ENCODE measurements at regions not wholly inside any gene's neighbourhood (a gene's known extent, or its start where the extent isn't known, plus 50 kb on each side); places are given as distances from the start of the nearest gene placed in this dataset.

DNA sequence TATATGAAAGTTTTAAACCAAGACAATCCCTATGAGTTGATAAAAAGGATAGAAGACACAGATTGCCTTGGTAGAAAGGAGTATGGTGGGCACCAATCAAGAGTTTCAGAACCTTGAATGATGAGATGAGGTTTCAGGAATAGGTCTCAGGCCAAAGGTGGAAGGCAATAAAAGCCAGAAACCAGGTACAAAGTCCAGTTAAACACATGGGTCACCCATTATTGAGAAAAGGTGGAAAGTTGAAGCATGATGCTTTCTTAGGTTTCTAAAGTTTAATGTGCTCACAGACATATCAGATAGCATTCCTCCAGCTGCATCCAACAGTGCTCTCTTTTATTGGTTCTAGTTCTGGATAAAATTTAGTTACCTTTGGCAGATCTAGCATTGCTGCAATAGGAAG, 950.8 kb upstream of the SOX9 start:
- Histone ChIP-seq H3K9ac (ENCODE audit: control insufficient read depth, extremely low read depth, insufficient read depth, low read length) (no peak overlapping the region), H3K4me3 (ENCODE audit: control insufficient read depth in 2 of 3, extremely low read depth in 1 of 3, insufficient read depth in 2 of 3, low read depth in 1 of 3, low read length in 3 of 3) (no peak overlapping the region), H3K4me2 (ENCODE audit: control insufficient read depth, extremely low read depth, insufficient read depth, low read depth, low read length) (no peak overlapping the region), H2AFZ (ENCODE audit: control insufficient read depth, low read length) (no peak overlapping the region), H3K9me1 (ENCODE audit: control insufficient read depth, extremely low read depth, insufficient read depth, low read length) (no peaks in the 10 kb centered on the region), H3K27ac (ENCODE audit: control insufficient read depth, insufficient read depth, low read length) (no peak overlapping the region), H4K20me1 (ENCODE audit: control insufficient read depth, extremely low read depth, insufficient read depth, low read length) (no peaks in the 10 kb centered on the region), H3K36me3 (ENCODE audit: control insufficient read depth in 2 of 2, extremely low read depth in 1 of 2, insufficient read depth in 2 of 2, low read length in 2 of 2) (no peaks in the 10 kb centered on the region), H3K79me2 (ENCODE audit: control insufficient read depth, insufficient read depth, low read length) (no peaks in the 10 kb centered on the region), H3K4me1 (ENCODE audit: control insufficient read depth, extremely low read depth, insufficient read depth, low read length) (no peaks in the 10 kb centered on the region), H3K27me3 (ENCODE audit: control insufficient read depth, extremely low read depth, insufficient read depth, low read length) (no peaks in the 10 kb centered on the region), H3K9me3 (ENCODE audit: control insufficient read depth, low read depth, low read length) (no peaks in the 10 kb centered on the region)
- DNase-seq (ENCODE audit: low read depth, low spot score) (no peak), FAIRE-seq (no peak)
- dilution Hi-C loops (cut with MboI; ENCODE audit: extremely low pct_ligation_motif_present, low sequenced_read_pairs), result no loop called here
- TF ChIP-seq EZH2 (IDR thresholded peaks at IDR 0.05; ENCODE audit: low read length), result no peak
- TF ChIP-seq, protein P1, sequence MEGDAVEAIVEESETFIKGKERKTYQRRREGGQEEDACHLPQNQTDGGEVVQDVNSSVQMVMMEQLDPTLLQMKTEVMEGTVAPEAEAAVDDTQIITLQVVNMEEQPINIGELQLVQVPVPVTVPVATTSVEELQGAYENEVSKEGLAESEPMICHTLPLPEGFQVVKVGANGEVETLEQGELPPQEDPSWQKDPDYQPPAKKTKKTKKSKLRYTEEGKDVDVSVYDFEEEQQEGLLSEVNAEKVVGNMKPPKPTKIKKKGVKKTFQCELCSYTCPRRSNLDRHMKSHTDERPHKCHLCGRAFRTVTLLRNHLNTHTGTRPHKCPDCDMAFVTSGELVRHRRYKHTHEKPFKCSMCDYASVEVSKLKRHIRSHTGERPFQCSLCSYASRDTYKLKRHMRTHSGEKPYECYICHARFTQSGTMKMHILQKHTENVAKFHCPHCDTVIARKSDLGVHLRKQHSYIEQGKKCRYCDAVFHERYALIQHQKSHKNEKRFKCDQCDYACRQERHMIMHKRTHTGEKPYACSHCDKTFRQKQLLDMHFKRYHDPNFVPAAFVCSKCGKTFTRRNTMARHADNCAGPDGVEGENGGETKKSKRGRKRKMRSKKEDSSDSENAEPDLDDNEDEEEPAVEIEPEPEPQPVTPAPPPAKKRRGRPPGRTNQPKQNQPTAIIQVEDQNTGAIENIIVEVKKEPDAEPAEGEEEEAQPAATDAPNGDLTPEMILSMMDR (optimal IDR thresholded peaks at IDR 0.05 in 1 of 3, IDR thresholded peaks at IDR 0.05 in 1 of 3, conservative IDR thresholded peaks at IDR 0.05 in 1 of 3; ENCODE audit: extremely low read depth in 1 of 3, insufficient read depth in 2 of 3, low read length in 3 of 3), result no peak

DNA sequence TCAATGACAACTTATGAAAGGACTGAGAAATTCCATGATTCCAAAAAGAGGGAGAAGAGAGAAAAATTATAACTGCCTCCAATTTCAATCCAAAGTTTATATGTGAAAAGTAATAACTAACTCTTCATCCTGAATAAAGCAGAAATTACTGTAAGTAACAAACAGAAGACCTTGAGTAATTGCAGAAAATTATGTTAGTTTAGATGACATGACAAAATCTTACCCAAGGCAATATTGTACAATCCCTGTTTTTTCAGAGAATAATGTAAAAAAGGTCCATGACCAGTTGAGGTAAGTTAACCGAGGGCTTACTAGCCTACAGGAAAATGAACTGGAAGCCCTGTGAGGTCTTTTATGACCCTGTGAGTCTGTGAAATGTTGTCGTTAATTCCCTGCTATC, 949.5 kb upstream of the SOX9 start:
- no peak for FAIRE-seq
- dilution Hi-C loops (cut with MboI; ENCODE audit: extremely low pct_ligation_motif_present, low sequenced_read_pairs), result no loop called here
- TF ChIP-seq, protein P1 (optimal IDR thresholded peaks at IDR 0.05 in 1 of 3, IDR thresholded peaks at IDR 0.05 in 1 of 3, conservative IDR thresholded peaks at IDR 0.05 in 1 of 3; ENCODE audit: extremely low read depth in 1 of 3, insufficient read depth in 2 of 3, low read length in 3 of 3), result no peak
- TF ChIP-seq EZH2 (IDR thresholded peaks at IDR 0.05; ENCODE audit: low read length), result no peak

More for the DNA sequence above, 949.5 kb upstream of the SOX9 start:
- Histone ChIP-seq H3K27ac (ENCODE audit: control insufficient read depth, insufficient read depth, low read length) (no peak overlapping the region), H3K4me2 (ENCODE audit: control insufficient read depth, extremely low read depth, insufficient read depth, low read depth, low read length) (no peak overlapping the region), H4K20me1 (ENCODE audit: control insufficient read depth, extremely low read depth, insufficient read depth, low read length) (no peaks in the 10 kb centered on the region), H3K9me1 (ENCODE audit: control insufficient read depth, extremely low read depth, insufficient read depth, low read length) (no peaks in the 10 kb centered on the region), H3K79me2 (ENCODE audit: control insufficient read depth, insufficient read depth, low read length) (no peaks in the 10 kb centered on the region), H2AFZ (ENCODE audit: control insufficient read depth, low read length) (no peak overlapping the region), H3K9ac (ENCODE audit: control insufficient read depth, extremely low read depth, insufficient read depth, low read length) (no peak overlapping the region), H3K36me3 (ENCODE audit: control insufficient read depth in 2 of 2, extremely low read depth in 1 of 2, insufficient read depth in 2 of 2, low read length in 2 of 2) (no peaks in the 10 kb centered on the region), H3K4me3 (ENCODE audit: control insufficient read depth in 2 of 3, extremely low read depth in 1 of 3, insufficient read depth in 2 of 3, low read depth in 1 of 3, low read length in 3 of 3) (no peak overlapping the region), H3K9me3 (ENCODE audit: control insufficient read depth, low read depth, low read length) (no peaks in the 10 kb centered on the region), H3K27me3 (ENCODE audit: control insufficient read depth, extremely low read depth, insufficient read depth, low read length) (no peaks in the 10 kb centered on the region), H3K4me1 (ENCODE audit: control insufficient read depth, extremely low read depth, insufficient read depth, low read length) (no peaks in the 10 kb centered on the region)
- no peak for DNase-seq (ENCODE audit: low read depth, low spot score)

All from keratinocyte (primary cell).